Right renal cortex interstitium (tissue), 3 donors: ENCODE measurements at regions not wholly inside any gene's neighbourhood (a gene's known extent, or its start where the extent isn't known, plus 50 kb on each side); places are given as distances from the start of the nearest gene placed in this dataset.

Experiments used
- DNase-seq, 3 donors: peaks; one replicate each; pipeline ENCODE4 v3.0.0-alpha.2; 2013; ENCODE audit warnings: low read depth in 3 of 3, low spot score in 2 of 3

DNA sequence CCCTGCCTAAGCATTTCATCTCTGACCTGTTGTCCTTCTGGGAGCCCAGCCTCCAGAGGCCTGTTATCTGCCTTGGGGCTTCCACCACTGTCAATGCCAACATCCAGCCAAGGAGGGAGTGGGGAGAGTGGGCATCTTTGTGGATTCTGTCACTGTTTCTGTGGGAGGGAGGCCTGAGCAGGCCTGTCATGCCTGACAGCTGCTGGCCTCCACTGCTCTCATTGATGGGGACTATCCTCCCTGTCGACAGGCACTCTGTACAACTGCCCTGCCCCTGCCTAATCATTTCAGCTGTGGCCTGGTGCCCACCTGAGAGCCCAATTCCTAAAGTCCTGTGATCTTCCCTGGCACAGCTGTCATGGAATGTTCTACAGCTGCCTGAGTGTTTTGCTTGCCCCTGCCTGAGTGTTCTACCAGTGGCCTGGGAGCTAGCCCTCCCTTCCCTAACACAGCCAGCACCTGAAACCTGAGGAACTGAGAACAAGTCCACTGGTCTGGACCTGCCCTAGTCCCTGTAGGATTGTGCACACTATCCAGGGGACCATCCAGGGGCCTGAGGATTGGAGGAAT, 145.3 kb downstream of the FAM83B start:
- DNase-seq = no peak

DNA sequence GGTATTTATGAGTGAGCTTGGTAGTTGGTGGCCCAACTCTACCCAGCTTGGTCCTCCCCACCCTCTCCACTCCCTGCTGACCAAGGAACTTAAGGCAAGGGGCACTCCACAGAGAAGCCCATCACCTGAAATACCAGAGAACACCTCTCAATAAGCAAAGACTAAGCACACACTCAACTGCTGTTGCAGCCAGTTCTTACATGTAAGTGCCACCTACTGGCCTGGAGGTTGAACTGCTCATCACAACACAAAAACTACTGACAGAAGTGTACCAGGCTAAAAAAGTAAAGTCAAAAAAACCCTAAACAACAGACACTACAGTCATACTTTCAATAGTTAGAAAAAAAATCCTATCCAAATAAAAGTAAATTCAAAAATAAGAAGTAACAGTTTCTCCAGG, 146.2 kb downstream of the FAM83B start:
- no peak for DNase-seq

DNA sequence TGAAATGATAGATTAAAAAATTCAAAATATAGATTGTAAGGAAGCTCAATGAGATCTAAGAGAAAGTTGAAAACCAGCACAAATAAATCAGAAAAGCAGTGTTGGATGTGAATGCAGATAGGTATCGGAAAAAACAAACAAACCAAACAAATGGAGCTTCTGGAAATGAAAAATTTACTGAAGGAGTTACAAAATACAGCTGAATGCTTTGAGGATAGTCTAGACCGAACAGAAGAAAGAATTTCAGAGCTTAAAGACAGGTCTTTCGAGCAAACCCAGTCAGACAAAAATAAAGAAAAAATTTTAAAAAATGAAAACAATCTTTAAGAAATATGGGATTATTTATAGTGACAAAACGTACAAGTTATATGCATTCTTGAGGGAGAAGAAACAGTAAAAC, 146.7 kb downstream of the FAM83B start:
- DNase-seq = no peak

DNA sequence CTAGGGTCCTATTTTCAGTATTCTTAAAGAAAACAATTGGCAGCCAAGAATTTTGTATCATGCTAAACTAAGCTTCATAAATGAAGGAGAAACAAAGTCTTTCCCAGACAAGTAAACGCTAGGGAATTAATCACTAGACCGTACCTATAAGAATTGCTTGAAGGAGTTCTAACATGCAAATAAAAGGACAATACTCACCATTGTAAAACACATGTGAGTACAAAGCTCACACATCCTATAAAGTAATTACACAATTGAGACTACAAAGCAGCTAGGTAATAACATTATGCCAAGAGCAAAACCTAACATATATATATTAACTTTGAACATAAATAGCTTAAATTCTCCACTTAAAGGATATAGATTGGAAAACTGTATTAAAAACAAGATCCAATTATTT, 147.4 kb downstream of the FAM83B start:
- DNase-seq = no peak

DNA sequence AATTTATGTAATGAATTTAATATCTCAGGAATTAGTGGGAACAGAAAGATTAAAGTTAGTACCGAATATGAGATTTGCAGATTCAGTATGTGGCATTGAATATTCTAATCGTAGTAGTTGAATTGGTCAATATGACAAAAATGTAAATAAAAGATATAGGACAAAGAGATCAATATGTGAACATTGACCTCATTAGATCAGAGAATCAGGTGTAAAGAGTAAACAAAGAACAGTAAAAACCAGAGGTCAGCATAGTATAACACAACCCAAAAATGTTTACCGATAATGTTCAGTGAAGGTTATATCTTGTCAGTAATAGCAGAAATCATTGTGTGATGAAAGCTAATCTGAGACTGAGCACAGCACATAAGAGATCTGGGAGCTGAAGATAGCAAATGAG, 152.0 kb downstream of the FAM83B start:
- no peak for DNase-seq

DNA sequence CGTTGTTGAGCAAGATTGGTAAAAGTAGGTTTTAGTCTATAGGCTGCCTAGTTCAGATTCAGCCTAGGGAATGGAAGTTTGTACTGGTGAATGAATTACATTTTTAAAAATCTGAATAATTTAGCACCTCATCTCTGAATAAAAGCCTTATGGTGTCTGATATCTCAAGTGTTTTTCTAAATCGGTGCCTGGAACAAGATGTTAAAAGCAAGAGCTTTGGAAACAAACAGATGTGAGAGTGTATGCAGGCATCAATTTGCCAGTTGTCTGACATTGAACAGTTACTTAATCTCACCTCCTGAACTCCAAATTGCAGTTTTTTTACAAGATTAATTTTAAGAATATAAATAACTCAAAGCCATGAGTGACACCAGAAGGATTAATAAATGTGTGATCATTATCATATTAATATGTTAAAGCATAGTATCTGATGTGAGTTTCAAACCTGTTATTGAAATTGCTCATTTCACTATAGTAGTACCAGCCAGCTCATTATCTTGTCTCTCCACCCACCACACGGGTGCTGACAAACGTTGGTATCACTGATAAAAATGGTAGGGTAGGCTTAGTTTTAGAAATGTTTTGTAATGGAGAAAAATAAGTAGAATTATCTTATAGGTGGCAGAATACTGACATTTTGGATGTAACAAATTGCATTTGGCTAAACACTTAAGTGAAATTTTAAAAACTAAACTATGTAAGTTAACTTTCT, 157.3 kb downstream of the FAM83B start:
- DNase-seq = no peak

DNA sequence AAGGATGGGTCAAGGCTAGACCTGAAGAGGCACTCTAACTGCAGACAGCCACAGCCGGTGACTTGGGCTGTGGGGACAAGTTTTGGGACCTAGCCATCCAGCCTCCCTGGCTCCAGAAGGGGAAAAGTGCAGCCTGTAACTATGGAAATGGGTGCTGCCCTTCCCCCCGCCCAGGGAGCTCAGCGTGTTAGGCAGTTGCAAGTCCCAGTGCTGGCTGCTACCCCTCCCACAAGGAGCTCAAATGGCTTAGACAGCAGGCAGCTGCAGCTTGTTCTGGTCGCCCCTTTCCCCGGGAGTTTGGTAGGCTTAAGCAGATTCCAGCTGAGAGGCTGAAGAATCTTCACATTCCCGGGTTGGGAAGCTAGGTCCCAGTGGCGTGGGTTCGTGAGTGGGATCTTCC, 162.6 kb downstream of the FAM83B start:
- DNase-seq = no peak

DNA sequence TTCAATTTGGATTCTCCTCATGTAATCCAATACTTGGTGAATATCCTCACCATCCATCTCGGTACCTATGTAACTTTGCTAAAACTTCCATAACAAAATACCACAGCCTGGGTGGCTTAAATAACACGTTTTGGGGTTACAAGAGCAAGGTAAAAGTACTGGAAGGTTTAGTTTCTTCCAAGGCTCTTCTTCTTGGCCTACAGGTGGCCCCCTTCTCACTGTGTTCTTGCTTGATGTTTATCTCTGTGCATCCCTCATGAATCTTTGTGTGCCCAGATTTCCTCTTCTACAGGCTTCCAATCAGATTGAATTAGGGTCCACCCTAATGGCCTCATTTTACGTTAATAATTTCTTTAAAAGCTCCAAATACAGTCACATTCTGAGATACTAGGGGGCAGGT, 163.3 kb upstream of the HCRTR2 start:
- no peak for DNase-seq

DNA sequence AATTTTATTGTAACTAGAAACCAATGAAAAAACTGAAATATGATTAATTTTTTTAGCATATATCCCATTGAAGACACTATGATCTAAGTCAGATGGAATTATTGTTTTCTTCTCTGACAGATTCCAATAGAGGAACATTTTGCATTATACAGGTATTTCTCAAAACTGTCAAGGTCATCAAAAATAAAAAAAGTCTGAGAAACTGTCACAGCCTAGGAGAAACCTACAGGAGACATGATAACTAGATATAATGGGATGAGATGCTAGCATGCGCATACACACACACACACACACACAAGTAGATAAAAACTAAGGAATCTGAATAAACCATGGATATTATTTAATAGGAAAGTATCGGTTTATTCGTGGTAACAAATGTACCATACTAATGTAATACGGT, 161.9 kb upstream of the HCRTR2 start:
- no peak for DNase-seq

DNA sequence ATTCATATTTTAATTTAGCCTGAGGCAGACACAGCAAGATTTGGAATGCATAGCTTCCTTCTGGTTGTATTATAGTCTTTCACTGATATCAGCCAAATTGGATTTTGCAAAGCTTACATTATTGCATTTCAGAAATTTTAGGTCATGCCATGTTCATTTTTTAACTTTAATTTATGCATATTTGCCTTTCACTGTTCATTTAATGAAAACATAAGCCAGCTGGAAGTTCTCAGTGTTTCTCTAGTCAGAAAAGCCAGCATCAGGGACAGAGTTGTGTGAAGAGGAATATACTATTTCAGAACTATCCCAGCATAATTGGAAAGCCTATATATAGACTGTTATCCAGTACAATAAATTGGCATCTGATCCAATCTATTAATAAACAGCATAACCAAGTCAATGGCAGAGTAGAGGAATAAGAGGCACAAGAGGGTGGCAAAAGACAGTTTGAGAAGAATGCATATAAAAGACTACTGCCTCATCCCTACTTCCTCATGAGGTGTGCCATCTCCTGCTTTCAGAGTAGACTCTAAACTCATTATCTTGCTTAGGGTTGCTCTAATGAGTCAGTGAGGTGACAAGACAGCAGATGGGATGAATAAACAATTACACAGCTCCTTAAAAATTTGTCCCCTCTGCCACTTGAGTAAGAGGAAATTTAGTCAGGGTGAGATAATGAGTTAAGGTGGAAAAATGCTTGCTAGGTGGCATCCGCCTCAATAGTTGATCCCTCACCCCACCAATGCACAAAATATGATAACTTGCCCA, 159.8 kb upstream of the HCRTR2 start:
- no peak for DNase-seq

DNA sequence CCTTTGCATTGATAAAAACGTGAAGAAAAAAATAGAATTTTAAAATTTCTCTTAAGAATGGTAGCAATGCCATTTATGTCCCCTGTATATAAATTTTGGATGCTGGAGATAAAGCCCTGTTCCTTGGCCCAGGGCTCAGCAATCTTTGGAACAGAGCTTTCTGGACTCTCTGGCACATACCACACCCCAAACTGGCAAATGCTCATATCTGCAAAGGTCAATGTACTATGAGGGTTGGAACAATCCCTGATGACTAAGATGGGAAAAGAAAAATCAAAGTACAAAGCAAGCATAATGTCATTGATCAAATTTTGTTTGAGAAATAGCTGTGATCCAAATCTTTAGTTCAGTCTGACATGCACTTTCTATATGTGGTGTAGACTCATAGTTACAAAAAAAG, 158.1 kb upstream of the HCRTR2 start:
- DNase-seq = no peak

DNA sequence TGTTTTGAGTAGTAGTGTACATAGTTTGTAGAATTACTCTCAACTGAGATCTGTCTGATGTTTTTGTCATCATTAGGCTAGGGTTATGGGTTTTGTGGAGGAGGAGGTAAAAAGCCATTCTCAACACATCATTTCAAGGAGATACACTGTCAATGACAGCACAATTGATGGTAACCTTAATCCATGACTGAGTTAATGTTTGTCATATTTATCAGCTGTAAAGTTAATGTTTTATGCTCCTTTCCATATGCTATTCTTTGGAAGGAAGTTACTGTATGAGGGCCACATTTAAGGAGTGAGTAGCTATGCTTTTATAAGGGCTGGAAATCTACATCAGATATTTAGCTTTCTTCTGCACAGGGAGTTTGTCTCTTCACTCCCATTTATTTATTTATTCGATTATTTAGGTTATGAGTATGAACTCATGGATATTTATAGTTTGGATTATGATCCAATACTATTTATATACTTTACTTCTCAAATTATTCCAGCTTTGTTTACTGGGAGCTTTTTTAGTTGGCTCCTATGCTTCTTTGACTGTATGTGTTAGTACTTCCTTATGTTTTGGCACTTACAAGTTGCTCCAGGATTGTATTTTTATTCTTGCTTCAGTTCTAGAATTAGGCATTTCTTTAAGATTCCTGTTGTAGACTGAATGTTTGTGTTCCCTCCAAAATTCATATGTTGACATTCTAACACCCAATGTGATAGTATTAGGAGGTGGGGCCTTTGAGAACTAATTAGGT, 156.6 kb upstream of the HCRTR2 start:
- DNase-seq = no peak

DNA sequence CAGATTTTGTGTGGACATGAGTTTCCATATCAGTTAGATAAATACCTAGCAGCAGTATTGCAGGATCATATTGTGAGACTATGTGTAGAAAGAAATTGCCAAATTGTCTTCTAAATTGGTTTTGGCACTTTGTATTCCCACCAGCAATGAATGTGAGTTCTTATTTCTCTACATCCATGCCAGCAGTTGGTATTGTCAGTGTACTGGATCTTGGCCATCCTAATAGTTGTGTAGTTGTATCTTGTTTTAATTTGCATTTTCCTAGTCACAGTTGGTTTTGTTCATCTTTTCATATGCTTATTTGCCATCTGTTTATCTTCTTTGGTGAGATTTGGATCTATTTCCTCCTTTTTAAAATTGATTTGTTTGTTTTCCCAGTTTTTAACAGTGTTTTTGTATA, 154.7 kb upstream of the HCRTR2 start:
- DNase-seq = no peak

DNA sequence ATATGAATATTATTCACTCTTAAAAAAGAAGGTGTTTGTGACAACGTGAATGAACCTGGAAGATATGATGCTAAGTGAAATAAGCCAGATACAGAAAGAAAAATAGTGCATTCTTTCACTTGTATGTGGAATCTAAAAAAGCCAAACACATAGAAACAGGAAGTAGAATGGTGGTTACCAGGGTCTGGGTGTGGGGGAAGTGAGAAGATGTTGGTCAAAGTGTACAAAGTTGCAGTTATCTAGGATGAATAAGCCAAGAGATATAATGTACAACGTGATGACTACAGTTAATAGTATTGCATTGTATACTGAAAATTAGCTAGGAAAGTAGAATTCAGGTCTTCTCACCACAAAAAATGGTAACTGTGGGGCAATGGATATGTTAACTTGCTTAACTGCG, 151.1 kb upstream of the HCRTR2 start:
- DNase-seq = no peak

DNA sequence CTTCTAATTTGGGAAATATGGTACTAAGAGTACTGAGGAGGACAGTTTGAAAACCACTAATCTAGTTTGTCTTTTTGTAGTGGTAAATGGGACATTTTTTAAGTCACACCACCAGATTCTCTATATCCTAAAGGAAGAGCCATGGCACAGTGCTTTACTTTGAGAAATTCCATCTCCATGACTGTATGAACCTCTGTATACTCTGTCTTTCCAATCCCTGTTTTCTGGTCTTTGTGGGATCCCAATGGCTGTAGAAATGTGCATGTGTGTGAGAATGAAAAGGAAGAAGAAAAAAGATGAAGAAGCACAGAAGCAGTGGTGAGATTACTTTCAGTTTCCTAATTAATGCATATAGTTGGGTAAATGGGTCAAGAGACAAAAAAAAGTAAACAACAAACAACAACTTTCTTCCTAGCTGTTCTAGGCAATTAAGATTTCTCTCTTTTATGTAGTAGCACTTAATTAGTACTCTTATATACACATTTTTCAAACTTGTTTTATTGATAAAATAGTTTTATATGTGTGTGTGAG, 141.2 kb upstream of the HCRTR2 start:
- DNase-seq = no peak

DNA sequence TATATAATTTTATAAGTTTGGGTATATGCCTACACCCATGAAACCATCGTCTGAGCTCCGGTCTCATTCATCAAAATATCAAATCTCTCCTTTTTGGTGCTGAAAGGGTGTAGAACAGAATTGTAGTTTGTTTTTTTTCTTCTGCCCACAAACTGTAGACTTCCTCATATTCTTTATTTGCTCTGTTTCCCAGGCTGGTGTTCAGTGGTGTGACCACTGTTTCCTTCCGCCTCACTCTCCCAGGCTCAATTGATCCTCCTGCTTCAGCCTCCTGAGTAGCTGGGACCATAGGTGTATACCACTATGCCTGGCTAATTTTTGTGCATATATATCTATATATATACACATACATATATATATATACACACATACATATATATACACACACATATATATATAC, 139.6 kb upstream of the HCRTR2 start:
- DNase-seq = no peak

DNA sequence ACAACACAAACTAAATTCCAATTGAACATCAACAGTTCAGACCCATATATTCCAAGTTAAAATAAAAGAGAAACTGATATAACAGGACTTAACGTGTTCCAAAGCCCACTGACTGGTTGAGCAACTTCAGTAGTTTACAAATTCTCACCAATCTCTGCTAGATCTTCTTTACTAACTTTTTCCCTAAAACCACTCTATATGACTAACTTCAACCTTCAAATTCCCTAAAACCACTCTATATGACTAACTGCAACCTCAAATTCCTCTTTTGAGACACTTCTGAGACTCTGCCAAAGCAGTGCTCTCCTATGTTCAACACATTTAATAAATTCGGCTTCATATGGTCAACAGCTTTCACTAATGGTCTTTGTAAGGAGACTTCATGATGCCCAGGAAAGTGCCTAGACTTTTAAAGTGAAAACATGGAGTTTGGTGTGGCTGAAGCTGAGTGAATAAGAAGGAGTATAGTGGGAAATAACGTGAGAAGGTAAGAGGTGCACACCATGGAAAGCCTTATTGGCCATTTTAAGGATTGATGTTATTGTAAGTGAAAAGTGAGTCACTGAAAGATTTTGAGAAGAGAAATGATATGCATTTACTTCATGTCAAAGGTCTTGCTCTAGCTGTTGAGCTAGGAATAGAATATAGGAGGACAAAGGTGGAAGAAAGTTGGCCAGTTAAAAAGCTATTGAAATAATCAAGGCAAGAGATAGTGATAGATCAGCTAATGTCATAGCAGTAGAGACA, 134.0 kb upstream of the HCRTR2 start:
- DNase-seq = no peak

DNA sequence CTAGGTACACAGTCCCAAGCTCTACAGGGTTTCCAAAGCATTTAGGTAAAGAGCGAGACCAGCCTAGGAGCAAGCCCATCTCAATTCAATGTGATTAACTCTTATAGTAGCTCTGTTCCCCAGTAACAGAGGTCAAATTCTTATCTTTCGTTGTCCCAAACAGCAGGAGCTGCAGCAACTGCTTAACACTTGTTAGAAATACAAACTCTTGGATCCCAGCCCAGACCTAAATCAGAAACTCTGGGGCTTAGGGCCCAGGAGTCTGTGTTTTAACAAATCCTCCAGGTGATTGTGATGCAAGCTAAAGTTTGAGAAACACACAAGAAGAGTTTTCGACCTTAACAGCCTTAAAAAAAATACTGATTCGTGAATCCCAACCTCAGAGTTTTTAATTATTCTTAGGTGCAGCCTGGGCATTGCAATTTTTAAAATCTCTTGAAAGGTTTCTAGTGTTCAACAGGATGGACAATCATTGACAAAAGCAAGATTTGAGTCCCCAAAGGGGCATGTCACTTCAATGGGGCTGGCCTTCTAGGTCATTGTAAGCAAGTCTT, 127.4 kb upstream of the HCRTR2 start:
- DNase-seq = no peak

DNA sequence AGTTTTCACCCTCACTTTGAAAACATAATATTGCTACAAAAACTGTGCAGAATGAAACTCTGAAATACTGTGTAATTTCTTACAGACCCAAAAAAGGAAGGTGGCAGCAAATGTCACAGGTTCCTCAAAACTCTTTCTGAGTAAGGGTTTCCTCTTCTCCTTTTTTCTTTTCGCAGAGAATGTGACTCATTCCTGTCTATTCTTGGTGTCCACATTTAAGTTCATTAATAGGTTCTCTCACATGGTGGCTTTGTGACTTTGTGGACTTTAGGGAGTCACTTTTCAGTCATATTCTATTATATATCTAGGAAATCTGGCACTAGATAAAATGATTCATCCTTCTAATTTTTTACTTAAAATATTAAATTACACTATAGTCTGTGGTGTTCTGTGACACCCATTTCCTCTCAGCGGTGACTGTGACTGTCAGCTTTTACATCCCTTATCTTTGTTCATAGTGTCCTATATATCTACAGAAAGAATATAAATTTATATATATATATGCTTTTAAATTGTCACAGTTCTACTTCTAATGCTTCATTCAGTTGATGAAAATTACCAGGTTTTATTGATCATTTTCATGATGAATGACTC, 126.8 kb upstream of the HCRTR2 start:
- no peak for DNase-seq

DNA sequence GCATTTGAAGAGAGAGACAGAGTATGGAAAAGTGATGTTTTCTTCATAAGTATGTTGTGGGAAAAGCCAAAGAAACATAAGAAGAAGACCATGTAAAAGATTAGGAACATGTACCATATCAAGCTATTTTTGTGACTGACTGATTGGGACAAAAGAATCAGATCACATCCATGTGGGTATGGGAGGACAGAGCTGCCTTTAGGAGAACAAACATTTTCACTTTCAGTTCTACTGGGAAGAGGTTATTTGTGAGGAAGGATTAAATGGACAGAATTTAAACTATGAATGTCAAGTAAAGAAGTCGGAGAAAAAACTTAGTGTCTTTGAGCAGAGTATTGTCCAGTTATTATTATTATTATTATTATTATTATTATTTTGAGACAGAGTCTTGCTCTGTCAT, 124.4 kb upstream of the HCRTR2 start:
- DNase-seq = no peak
